Keratinocyte (primary cell): ENCODE measurements at regions not wholly inside any gene's neighbourhood (a gene's known extent, or its start where the extent isn't known, plus 50 kb on each side); places are given as distances from the start of the nearest gene placed in this dataset.

Experiments used
- DNase-seq: peaks from one replicate; pipeline ENCODE4 v3.0.0-alpha.2; 2011; ENCODE audit warnings: low read depth, missing footprints, low spot score
- FAIRE-seq: peaks from 2 replicates; lab custom pipeline; 2011; peaks lifted over from hg19 to GRCh38; lab: Jason Lieb, UNC
- H2AFZ ChIP-seq: 2 replicates; pipeline ENCODE4 v1.6.0; 2012; ENCODE audit warnings: low read length, control low read depth, inconsistent platforms; ENCODE audit not compliant: control insufficient read depth
- H3K27ac ChIP-seq: 2 replicates; pipeline ENCODE4 v1.5.1; 2011; ENCODE audit warnings: low read length; ENCODE audit not compliant: control insufficient read depth, insufficient read depth
- H3K27me3 ChIP-seq: 3 replicates; pipeline ENCODE4 v1.6.0; 2011; ENCODE audit warnings: low read length; ENCODE audit not compliant: control insufficient read depth, insufficient read depth; ENCODE audit errors: extremely low read depth
- H3K36me3 ChIP-seq, 2 experiments: 2 replicates in 1 of 2; 3 replicates in 1 of 2; pipeline ENCODE4 v1.5.1; 2011; ENCODE audit warnings: low read length in 2 of 2, mild to moderate bottlenecking in 1 of 2; ENCODE audit not compliant: control insufficient read depth in 2 of 2, insufficient read depth in 2 of 2; ENCODE audit errors: extremely low read depth in 1 of 2
- H3K4me1 ChIP-seq: 3 replicates; pipeline ENCODE4 v1.5.1; 2011; ENCODE audit warnings: low read length; ENCODE audit not compliant: control insufficient read depth, insufficient read depth; ENCODE audit errors: extremely low read depth
- H3K4me2 ChIP-seq: 3 replicates; pipeline ENCODE4 v1.6.0; 2011; ENCODE audit warnings: low read depth, low read length; ENCODE audit not compliant: control insufficient read depth, insufficient read depth; ENCODE audit errors: extremely low read depth
- H3K4me3 ChIP-seq, 3 experiments: fragments of 200-600 bp in 1 of 3; sonication (generic) in 1 of 3; 2 replicates in 2 of 3; 3 replicates in 1 of 3; pipeline ENCODE4 v1.5.1; 2011 to 2016; ENCODE audit warnings: low read length in 3 of 3, mild to moderate bottlenecking in 3 of 3, control low read depth in 2 of 3, inconsistent platforms in 1 of 3, low read depth in 1 of 3, mixed read lengths in 1 of 3, mixed run types in 1 of 3, moderate library complexity in 1 of 3; ENCODE audit not compliant: control insufficient read depth in 2 of 3, insufficient read depth in 2 of 3; ENCODE audit errors: extremely low read depth in 1 of 3
- H3K79me2 ChIP-seq: 2 replicates; pipeline ENCODE4 v1.6.0; 2012; ENCODE audit warnings: low read length; ENCODE audit not compliant: control insufficient read depth, insufficient read depth
- H3K9ac ChIP-seq: 3 replicates; pipeline ENCODE4 v1.6.0; 2011; ENCODE audit warnings: low read length; ENCODE audit not compliant: control insufficient read depth, insufficient read depth; ENCODE audit errors: extremely low read depth
- H3K9me1 ChIP-seq: 3 replicates; pipeline ENCODE4 v1.6.0; 2011; ENCODE audit warnings: low read length; ENCODE audit not compliant: control insufficient read depth, insufficient read depth; ENCODE audit errors: extremely low read depth
- H3K9me3 ChIP-seq: 2 replicates; pipeline ENCODE4 v1.5.1; 2012; ENCODE audit warnings: low read depth, low read length; ENCODE audit not compliant: control insufficient read depth
- H4K20me1 ChIP-seq: 3 replicates; pipeline ENCODE4 v1.6.0; 2011; ENCODE audit warnings: low read length; ENCODE audit not compliant: control insufficient read depth, insufficient read depth; ENCODE audit errors: extremely low read depth
- CTCF ChIP-seq, 3 experiments: IDR thresholded peaks in 1 of 3; conservative IDR thresholded peaks in 1 of 3; optimal IDR thresholded peaks in 1 of 3; 2 replicates in 2 of 3; 3 replicates in 1 of 3; pipeline versions ENCODE3 to v1.5.1; 2011; ENCODE audit warnings: low read length in 3 of 3, mild to moderate bottlenecking in 3 of 3, moderate library complexity in 2 of 3, control low read depth in 1 of 3, inconsistent platforms in 1 of 3; ENCODE audit not compliant: insufficient read depth in 2 of 3; ENCODE audit errors: extremely low read depth in 1 of 3
- EZH2 ChIP-seq: IDR thresholded peaks from one replicate; pipeline ENCODE4 v1.6.1; 2012; ENCODE audit warnings: inconsistent platforms, mild to moderate bottlenecking, low read length, moderate library complexity
- dilution Hi-C: fragments of 300-500 bp; cut with MboI; formaldehyde crosslinking; loops from one replicate; pipeline ENCODE4 v1.7.0; 2020; ENCODE audit warnings: low sequenced_read_pairs; ENCODE audit not compliant: extremely low pct_ligation_motif_present

- H2AFZ ChIP-seq: no peak overlapping the region
- H3K27ac ChIP-seq: no peak overlapping the region
- no peaks in the 10 kb centered on the region for H3K79me2 ChIP-seq
- no peaks in the 10 kb centered on the region for H3K4me1 ChIP-seq
- DNase-seq: no peak
- H3K9me3 ChIP-seq: peaks cover 5% of the 10 kb centered on the region
- H4K20me1 ChIP-seq: no peaks in the 10 kb centered on the region
- no peak overlapping the region for H3K9ac ChIP-seq
- no peaks in the 10 kb centered on the region for H3K36me3 ChIP-seq
- dilution Hi-C loops: no loop called here
- no peaks in the 10 kb centered on the region for H3K27me3 ChIP-seq
- H3K4me3 ChIP-seq: no peak overlapping the region
- no peaks in the 10 kb centered on the region for H3K9me1 ChIP-seq
- FAIRE-seq: no peak
- TF ChIP-seq EZH2 (no peak), CTCF (optimal IDR thresholded peaks at IDR 0.05 in 1 of 3, IDR thresholded peaks at IDR 0.05 in 1 of 3, conservative IDR thresholded peaks at IDR 0.05 in 1 of 3; ENCODE audit: extremely low read depth in 1 of 3, insufficient read depth in 2 of 3, low read length in 3 of 3) (no peak)
- H3K4me2 ChIP-seq: no peak overlapping the region
These were observed 308.1 kb downstream of the HAPSTR1 start for GRCh38 chr16:9399573-9399972.

GRCh38 chr16:9401173-9401572 is 309.7 kb downstream of the HAPSTR1 start:
- H3K36me3 ChIP-seq: no peaks in the 10 kb centered on the region
- H3K27ac ChIP-seq: no peak overlapping the region
- H3K4me1 ChIP-seq: no peaks in the 10 kb centered on the region
- H3K4me3 ChIP-seq: no peak overlapping the region
- peaks cover 9% of the 10 kb centered on the region for H3K9me3 ChIP-seq
- TF ChIP-seq CTCF (optimal IDR thresholded peaks at IDR 0.05 in 1 of 3, IDR thresholded peaks at IDR 0.05 in 1 of 3, conservative IDR thresholded peaks at IDR 0.05 in 1 of 3; ENCODE audit: extremely low read depth in 1 of 3, insufficient read depth in 2 of 3, low read length in 3 of 3) (no peak), EZH2 (no peak)
- dilution Hi-C loops: no loop called here
- no peaks in the 10 kb centered on the region for H3K79me2 ChIP-seq
- no peak overlapping the region for H2AFZ ChIP-seq
- H3K9me1 ChIP-seq: no peaks in the 10 kb centered on the region
- H3K9ac ChIP-seq: no peak overlapping the region
- no peaks in the 10 kb centered on the region for H3K27me3 ChIP-seq
- no peak for FAIRE-seq
- H4K20me1 ChIP-seq: no peaks in the 10 kb centered on the region
- no peak for DNase-seq
- H3K4me2 ChIP-seq: no peak overlapping the region
